A549 (cell line): ENCODE measurements at regions not wholly inside any gene's neighbourhood (a gene's known extent, or its start where the extent isn't known, plus 50 kb on each side); places are given as distances from the start of the nearest gene placed in this dataset.

Source experiments
- ATAC-seq, 2 experiments: fragments of 200-7000 bp in 1 of 2; fragments of >200 bp in 1 of 2; cut with Nextera tagmentation in 1 of 2; cut with Tn5 transposase in 1 of 2; 3 replicates each; pipeline versions ENCODE4 v1.8.0 to v1.9.1; 2018 to 2020; ENCODE audit warnings: mild to moderate bottlenecking in 1 of 2, moderate library complexity in 1 of 2
- CTCF ChIA-PET: fragments of 300-600 bp; sonication (Branson Sonifier 250); formaldehyde crosslinking; extraction: SDS; loops from one replicate; lab custom pipeline; 2021; ENCODE audit warnings: antibody characterized with exemption, inconsistent platforms; lab: Yijun Ruan, JAX
- POLR2A ChIA-PET: fragments of 350-600 bp; formaldehyde crosslinking; extraction: SDS; loops from one replicate; lab custom pipeline; 2021; ENCODE audit warnings: antibody characterized with exemption, inconsistent platforms; lab: Yijun Ruan, JAX
- DNase-seq, 2 experiments: peaks; one replicate each; pipeline versions ENCODE4 v3.0.0 to v3.0.0-alpha.2; 2011 to 2016; ENCODE audit warnings: low read depth in 1 of 2, low spot score in 1 of 2
- FAIRE-seq: peaks from 2 replicates; lab custom pipeline; 2011; peaks lifted over from hg19 to GRCh38; lab: Jason Lieb, UNC
- H3K27ac ChIP-seq, 2 experiments: fragments of >200 bp; sonication (Bioruptor Twin); formaldehyde crosslinking; 3 replicates each; pipeline ENCODE4 v1.5.1; 2016 to 2017
- H3K4me1 ChIP-seq: fragments of >200 bp; sonication (Bioruptor Twin); formaldehyde crosslinking; 3 replicates; pipeline ENCODE4 v1.6.1; 2016
- H3K4me2 ChIP-seq: fragments of >200 bp; sonication (Bioruptor Twin); formaldehyde crosslinking; 3 replicates; pipeline ENCODE4 v1.6.1; 2016
- H3K4me3 ChIP-seq: fragments of >200 bp; sonication (Bioruptor Twin); formaldehyde crosslinking; 3 replicates; pipeline ENCODE4 v1.5.1; 2016
- H3K9me3 ChIP-seq: fragments of >200 bp; sonication (Bioruptor Twin); formaldehyde crosslinking; 3 replicates; pipeline ENCODE4 v1.6.1; 2016
- CHD2 ChIP-seq: fragments of 150-350 bp; IDR thresholded peaks from 2 replicates; pipeline ENCODE4 v1.6.1; 2014; ENCODE audit warnings: low read length; ENCODE audit not compliant: partially characterized antibody
- CTCF ChIP-seq: fragments of >200 bp; sonication (Bioruptor Twin); formaldehyde crosslinking; IDR thresholded peaks from 3 replicates; pipeline ENCODE4 v1.5.1; 2016
- EHF ChIP-seq: fragments of 250-450 bp; sonication (Bioruptor Pico); IDR thresholded peaks from 2 replicates; pipeline ENCODE4 v1.5.0; 2020; ENCODE audit warnings: mild to moderate bottlenecking
- EHMT2 ChIP-seq: fragments of 200-600 bp; sonication (generic); IDR thresholded peaks from 2 replicates; pipeline ENCODE4 v1.6.1; 2016; ENCODE audit warnings: antibody characterized with exemption, low read depth, mild to moderate bottlenecking, moderate library complexity
- ESRRA ChIP-seq: fragments of 150-350 bp; IDR thresholded peaks from 2 replicates; pipeline ENCODE4 v1.6.1; 2014; ENCODE audit warnings: mild to moderate bottlenecking, low read length, borderline replicate concordance
- FOSL2 ChIP-seq, 2 experiments: fragments of 450-650 bp in 1 of 2; fragments of >200 bp in 1 of 2; sonication (Bioruptor Twin) in 1 of 2; formaldehyde crosslinking; IDR thresholded peaks; 2 replicates each; pipeline versions ENCODE4 v1.5.0 to v1.6.1; 2016 to 2020; ENCODE audit warnings: mild to moderate bottlenecking in 1 of 2, moderate library complexity in 1 of 2
- HDAC2 ChIP-seq: fragments of 200-600 bp; sonication (generic); IDR thresholded peaks from 2 replicates; pipeline ENCODE4 v1.6.1; 2016
- HES2 ChIP-seq: fragments of >200 bp; sonication (Bioruptor Twin); formaldehyde crosslinking; IDR thresholded peaks from 2 replicates; pipeline ENCODE4 v1.6.1; 2016
- HOXA7 ChIP-seq: fragments of 250-450 bp; sonication (Bioruptor Pico); IDR thresholded peaks from 2 replicates; pipeline ENCODE4 v1.5.0; 2020; ENCODE audit warnings: mild to moderate bottlenecking, moderate library complexity
- KDM5A ChIP-seq: fragments of 200-600 bp; sonication (generic); IDR thresholded peaks from 2 replicates; pipeline ENCODE4 v1.6.1; 2016; ENCODE audit warnings: antibody characterized with exemption, mild to moderate bottlenecking
- NPAS2 ChIP-seq: fragments of 250-450 bp; sonication (Bioruptor Pico); IDR thresholded peaks from 2 replicates; pipeline ENCODE4 v1.8.0; 2022; ENCODE audit warnings: mild to moderate bottlenecking, moderate library complexity, borderline replicate concordance
- PHF8 ChIP-seq: fragments of 200-600 bp; sonication (generic); IDR thresholded peaks from 2 replicates; pipeline ENCODE4 v1.6.1; 2016; ENCODE audit warnings: low read depth, mild to moderate bottlenecking, antibody characterized with exemption, moderate library complexity, borderline replicate concordance
- POLR2AphosphoS2 ChIP-seq: conservative IDR thresholded peaks from 2 replicates; pipeline ENCODE4 v1.6.1; 2012; ENCODE audit warnings: low read length, improper control_type of control experiment, inconsistent platforms
- RAD21 ChIP-seq, 2 experiments: fragments of >200 bp in 1 of 2; sonication (Bioruptor Twin) in 1 of 2; formaldehyde crosslinking in 1 of 2; IDR thresholded peaks in 1 of 2; conservative IDR thresholded peaks in 1 of 2; 2 replicates in 1 of 2; 3 replicates in 1 of 2; pipeline ENCODE4 v1.6.1; 2012 to 2018; ENCODE audit warnings: inconsistent platforms in 1 of 2
- RFX5 ChIP-seq: fragments of 450-650 bp; IDR thresholded peaks from 2 replicates; pipeline ENCODE4 v1.7.1; 2014; ENCODE audit warnings: antibody characterized with exemption, mild to moderate bottlenecking, moderate library complexity
- SMC3 ChIP-seq: fragments of >200 bp; sonication (Bioruptor Twin); formaldehyde crosslinking; IDR thresholded peaks from 3 replicates; pipeline ENCODE4 v1.6.1; 2018; ENCODE audit warnings: inconsistent platforms
- SREBF2 ChIP-seq: fragments of 450-650 bp; IDR thresholded peaks from 2 replicates; pipeline ENCODE4 v1.6.1; 2014; ENCODE audit warnings: mild to moderate bottlenecking, moderate library complexity
- TFCP2L1 ChIP-seq: fragments of 250-450 bp; sonication (Bioruptor Pico); IDR thresholded peaks from 2 replicates; pipeline ENCODE4 v1.5.0; 2021; ENCODE audit warnings: mild to moderate bottlenecking
- ZSCAN20 ChIP-seq: fragments of 250-450 bp; sonication (Bioruptor Pico); IDR thresholded peaks from 2 replicates; pipeline ENCODE4 v1.8.0; 2022; ENCODE audit warnings: mild to moderate bottlenecking, moderate library complexity
- WGBS: methylation state at CpG from one replicate; pipeline ENCODE4 v1.1.6; 2017; ENCODE audit errors: missing lambda C conversion rate; 5-methylcytosine and 5-hydroxymethylcytosine counted together

DNA sequence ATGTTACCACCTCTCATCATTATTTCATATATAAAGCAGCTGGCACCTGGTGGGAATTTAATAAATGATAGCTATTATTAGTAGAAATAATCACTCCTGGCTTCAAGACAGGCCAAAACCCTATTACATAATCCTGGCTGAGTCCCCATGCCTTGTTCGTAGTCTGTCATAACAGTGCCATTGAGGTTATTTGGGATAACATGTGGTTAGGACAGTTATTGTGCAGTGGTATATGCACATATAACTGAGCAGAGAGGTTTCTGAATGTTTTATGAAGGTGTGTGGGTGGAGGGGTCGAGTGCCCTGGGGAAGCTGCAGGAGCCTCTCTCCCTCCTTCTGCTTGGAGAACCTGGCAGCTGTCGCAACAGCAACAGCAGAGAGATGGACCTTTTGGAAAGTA, 162.4 kb upstream of the NABP1 start (continued):
- TF ChIP-seq KDM5A (no peak), RFX5 (no peak), ZSCAN20 (CRISPR knock-in tag) (no peak), TFCP2L1 (no peak)

GRCh38 chr2:191516260-191516659, 161.7 kb upstream of the NABP1 start:
- CTCF ChIA-PET, result interaction anchor here (1.3 to 6.8 kb wide), 6 partner anchors 14 to 464 kb away, joined by 3 to 55 read pairs (median 10); no protein-coding TSS in a partner anchor
- no peak for DNase-seq
- H3K27ac ChIP-seq, result peak overlapping the region; percentile 23 to 44; a peak in 2 of 6 replicates
- ATAC-seq, result no peak
- peaks cover 39% of the 10 kb centered on the region for H3K4me1 ChIP-seq
- 78% methylated on average over 4 of the region's 4 CpGs for WGBS
- POLR2A ChIA-PET, result no interaction called here
- no peak for FAIRE-seq
- TF ChIP-seq FOSL2 (IDR thresholded peaks at IDR 0.05) (no peak), FOSL2 (CRISPR knock-in tag; IDR thresholded peaks at IDR 0.05) (no peak), CHD2 (no peak), EHF (CRISPR knock-in tag) (no peak), ESRRA (no peak), HES2 (no peak), TFCP2L1 (no peak), NPAS2 (CRISPR knock-in tag) (no peak), HOXA7 (no peak), HDAC2 (no peak), POLR2AphosphoS2 (no peak), EHMT2 (no peak)
- TF ChIP-seq, all 56 proteins: peak for 0
- no peak overlapping the region for H3K4me3 ChIP-seq
- H3K9me3 ChIP-seq, result no peaks in the 10 kb centered on the region
- H3K4me2 ChIP-seq, result peak overlapping the region; percentile 21; the same call in 1 of the 3 replicates

- Histone ChIP-seq H3K4me1 (peaks cover 24% of the 10 kb centered on the region; the same call in 2 of the 3 replicates), H3K9me3 (no peaks in the 10 kb centered on the region), H3K27ac (peak overlapping the region; percentile 28 to 31; a peak in 4 of 6 replicates), H3K4me3 (no peak overlapping the region), H3K4me2 (peak overlapping the region; percentile 7; the same call in 1 of the 3 replicates)
- ChIA-PET CTCF (interaction anchor here (0.7 to 5.7 kb wide), 29 partner anchors 8 to 472 kb away, joined by 3 to 73 read pairs (median 4); no protein-coding TSS in a partner anchor), POLR2A (no interaction called here)
- TF ChIP-seq POLR2AphosphoS2, result no peak
- peak; percentile 96 for TF ChIP-seq SMC3
- no peak for TF ChIP-seq PHF8
- peak; percentile 91 to 95 for TF ChIP-seq RAD21 (conservative IDR thresholded peaks at IDR 0.05 in 1 of 2, IDR thresholded peaks at IDR 0.05 in 1 of 2)
- TF ChIP-seq SREBF2, result no peak
- TF ChIP-seq CTCF, result peak; percentile 94
- DNase-seq, result peak; percentile 41 to 51
- ATAC-seq, result peak in 1 of 2 experiments; percentile 58; a peak in 2 of 6 replicates
- no peak for FAIRE-seq
- 9% methylated on average over 1 of the region's 1 CpG for WGBS
Measured at GRCh38 chr2:191521608-191522208, 156.2 kb upstream of the NABP1 start.
